ENCODE measurements at regions not wholly inside any gene's neighbourhood (a gene's known extent, or its start where the extent isn't known, plus 50 kb on each side); places are given as distances from the start of the nearest gene placed in this dataset.

DNA sequence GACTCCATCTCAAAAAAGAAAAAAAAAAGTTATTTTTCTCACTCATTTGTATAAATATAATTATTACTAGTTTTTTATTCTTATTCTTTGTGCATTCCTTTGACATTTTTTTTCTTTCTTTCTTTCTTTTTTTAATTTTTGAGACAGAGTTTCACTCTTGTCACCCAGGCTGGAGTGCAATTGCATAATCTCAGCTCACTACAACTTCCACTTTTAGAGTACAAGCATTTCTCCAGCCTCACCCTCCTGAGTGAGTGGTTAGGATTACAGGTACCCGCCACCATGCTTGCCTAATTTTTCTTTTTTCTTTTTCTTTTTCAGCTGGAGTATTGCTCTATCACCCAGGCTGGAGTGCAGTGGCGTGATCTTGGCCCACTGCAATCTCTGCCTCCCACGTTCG lies 51.4 kb upstream of the JARID2 start:
- no peaks in the 10 kb centered on the region for H3K27me3 ChIP-seq (ENCODE audit: control insufficient read depth, insufficient read depth, low read length)
- DNase-seq (ENCODE audit: low read depth) (no peak), FAIRE-seq (no peak)
- no peaks in the 10 kb centered on the region for H3K36me3 ChIP-seq (ENCODE audit: control insufficient read depth, insufficient read depth, low read length)
- TF ChIP-seq, protein P1, sequence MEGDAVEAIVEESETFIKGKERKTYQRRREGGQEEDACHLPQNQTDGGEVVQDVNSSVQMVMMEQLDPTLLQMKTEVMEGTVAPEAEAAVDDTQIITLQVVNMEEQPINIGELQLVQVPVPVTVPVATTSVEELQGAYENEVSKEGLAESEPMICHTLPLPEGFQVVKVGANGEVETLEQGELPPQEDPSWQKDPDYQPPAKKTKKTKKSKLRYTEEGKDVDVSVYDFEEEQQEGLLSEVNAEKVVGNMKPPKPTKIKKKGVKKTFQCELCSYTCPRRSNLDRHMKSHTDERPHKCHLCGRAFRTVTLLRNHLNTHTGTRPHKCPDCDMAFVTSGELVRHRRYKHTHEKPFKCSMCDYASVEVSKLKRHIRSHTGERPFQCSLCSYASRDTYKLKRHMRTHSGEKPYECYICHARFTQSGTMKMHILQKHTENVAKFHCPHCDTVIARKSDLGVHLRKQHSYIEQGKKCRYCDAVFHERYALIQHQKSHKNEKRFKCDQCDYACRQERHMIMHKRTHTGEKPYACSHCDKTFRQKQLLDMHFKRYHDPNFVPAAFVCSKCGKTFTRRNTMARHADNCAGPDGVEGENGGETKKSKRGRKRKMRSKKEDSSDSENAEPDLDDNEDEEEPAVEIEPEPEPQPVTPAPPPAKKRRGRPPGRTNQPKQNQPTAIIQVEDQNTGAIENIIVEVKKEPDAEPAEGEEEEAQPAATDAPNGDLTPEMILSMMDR (IDR thresholded peaks at IDR 0.05; ENCODE audit: insufficient read depth, low read length, severe bottlenecking): no peak
- no peak overlapping the region for H3K4me3 ChIP-seq (ENCODE audit: low read depth, low read length)
